ENCODE measurements at regions not wholly inside any gene's neighbourhood (a gene's known extent, or its start where the extent isn't known, plus 50 kb on each side); places are given as distances from the start of the nearest gene placed in this dataset.
"Not testable (repeated sequence)": the region's sequence is repeated elsewhere in the genome, so short reads cannot be mapped to it uniquely, and the experiment has no call there.

DNA sequence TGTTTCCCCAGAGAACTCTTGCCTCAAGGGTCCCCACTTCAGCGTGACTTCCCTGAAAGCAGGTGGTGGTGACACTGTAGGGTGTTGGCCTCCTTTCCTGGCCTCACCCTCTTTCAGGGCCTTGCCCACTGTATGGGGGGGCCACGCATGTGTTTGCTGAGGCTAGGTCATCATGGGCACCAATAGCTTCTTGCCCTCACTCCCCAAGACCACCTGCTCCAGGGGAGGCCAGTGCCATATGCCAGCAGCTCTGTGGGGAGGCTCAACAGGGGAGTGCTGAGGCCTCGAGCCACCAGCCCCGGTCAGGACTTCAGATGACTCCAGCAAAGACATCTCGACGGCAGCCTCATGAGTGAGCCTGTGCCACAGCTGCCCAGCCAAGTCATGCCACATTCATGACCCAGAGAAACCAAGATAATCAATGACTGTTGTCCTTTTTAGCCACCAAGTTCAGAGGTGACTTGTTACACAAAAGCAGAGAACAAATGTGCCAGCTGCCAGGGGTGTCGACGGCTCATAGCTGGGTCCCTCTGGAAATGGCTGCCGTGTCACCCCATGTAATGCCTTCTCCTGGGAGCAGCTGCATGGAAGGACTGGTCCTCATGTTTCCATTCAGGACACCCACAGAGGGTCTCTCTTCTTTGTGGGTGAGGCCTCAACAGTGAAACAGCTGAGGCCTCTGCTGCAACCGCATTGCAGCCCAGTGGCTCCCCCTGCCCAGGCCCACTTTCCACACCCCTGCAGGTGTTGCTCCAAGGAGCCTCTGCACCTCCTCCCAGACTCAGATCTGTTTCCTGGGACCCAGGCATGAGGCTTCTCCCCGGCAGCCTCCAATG is 162.2 kb downstream of the LAT start:
- H3K4me2 ChIP-seq (ENCODE audit: insufficient read depth, low read length); H2AFZ ChIP-seq (ENCODE audit: low read depth, low read length); H3K36me3 ChIP-seq (ENCODE audit: control insufficient read depth, insufficient read depth, low read length); intact Hi-C loops (cut with micrococcal nuclease); POLR2A ChIA-PET; FAIRE-seq; H3K79me2 ChIP-seq (ENCODE audit: control insufficient read depth, insufficient read depth, low read length); CTCF ChIA-PET (ENCODE audit: low intra/inter-chr PET ratio); in situ Hi-C loops (cut with MboI); H4K20me1 ChIP-seq (replicated peaks; ENCODE audit: control insufficient read depth, insufficient read depth, low read length); ATAC-seq; H3K4me3 ChIP-seq; H3K9ac ChIP-seq (ENCODE audit: insufficient read depth in 1 of 2, low read depth in 2 of 2, low read length in 2 of 2); H3K27ac ChIP-seq (ENCODE audit: extremely low read depth, low read depth, low read length); BruUV-seq (replicated peaks); H3K9me3 ChIP-seq (replicated peaks; ENCODE audit: control insufficient read depth, insufficient read depth, low read depth, low read length); H3K27me3 ChIP-seq (ENCODE audit: control insufficient read depth in 2 of 2, insufficient read depth in 2 of 2, low read length in 2 of 2); DNase-seq (ENCODE audit: extremely low read depth in 1 of 4, low spot score in 3 of 4); H3K9me1 ChIP-seq (ENCODE audit: control insufficient read depth, insufficient read depth, low read length): not testable (repeated sequence)
- peaks cover 0 to 23% of the 10 kb centered on the region in 2 experiments; a peak in 3 of 5 replicates for H3K4me1 ChIP-seq (replicated peaks in 1 of 2; ENCODE audit: control insufficient read depth in 2 of 2, insufficient read depth in 2 of 2, low read length in 2 of 2)
- 39% methylated on average over 9 of the region's 11 CpGs for WGBS (ENCODE audit: insufficient coverage, low coverage, missing lambda C conversion rate)

DNA sequence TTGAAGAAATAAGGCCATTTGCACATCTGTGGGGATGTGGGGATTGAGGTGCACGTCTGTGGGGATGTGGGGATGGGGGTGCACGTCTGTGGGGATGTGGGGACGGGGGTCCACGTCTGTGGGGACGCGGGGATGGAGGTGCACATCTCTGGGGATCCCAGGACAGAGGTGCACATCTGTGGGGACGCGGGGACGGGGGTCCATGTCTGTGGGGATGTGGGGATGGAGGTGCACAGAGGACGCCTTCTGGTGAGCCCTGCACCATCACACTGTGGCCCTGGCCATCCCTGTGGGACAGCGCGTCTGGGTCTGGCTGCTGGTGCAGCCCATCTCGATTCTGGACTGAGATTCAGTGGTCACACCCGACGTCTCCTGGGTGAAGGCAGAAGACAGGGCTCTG is 161.4 kb downstream of the LAT start:
- in situ Hi-C loops (cut with MboI) = no loop called here
- no TSS peak for BruUV-seq (replicated peaks)
- TF ChIP-seq ZNF644 (tag; IDR thresholded peaks at IDR 0.05; ENCODE audit: low read depth) (no peak), BDP1 (IDR thresholded peaks at IDR 0.05; ENCODE audit: insufficient read depth, insufficient read length) (no peak), CREBBP (IDR thresholded peaks at IDR 0.05; ENCODE audit: low read depth, low read length) (no peak), ERF (CRISPR knock-in tag; IDR thresholded peaks at IDR 0.05) (no peak), ZNF586 (CRISPR knock-in tag; conservative IDR thresholded peaks at IDR 0.05) (no peak), STAT5A (IDR thresholded peaks at IDR 0.05; ENCODE audit: borderline replicate concordance, low read length) (no peak), E2F3 (CRISPR knock-in tag; IDR thresholded peaks at IDR 0.05) (no peak), TRIM24 (IDR thresholded peaks at IDR 0.05) (no peak), CBFA2T3 (IDR thresholded peaks at IDR 0.05) (no peak), ZNF143 (CRISPR knock-in tag; IDR thresholded peaks at IDR 0.05) (no peak), ZNF778 (CRISPR knock-in tag; IDR thresholded peaks at IDR 0.05) (no peak)
- TF ChIP-seq, protein P1, sequence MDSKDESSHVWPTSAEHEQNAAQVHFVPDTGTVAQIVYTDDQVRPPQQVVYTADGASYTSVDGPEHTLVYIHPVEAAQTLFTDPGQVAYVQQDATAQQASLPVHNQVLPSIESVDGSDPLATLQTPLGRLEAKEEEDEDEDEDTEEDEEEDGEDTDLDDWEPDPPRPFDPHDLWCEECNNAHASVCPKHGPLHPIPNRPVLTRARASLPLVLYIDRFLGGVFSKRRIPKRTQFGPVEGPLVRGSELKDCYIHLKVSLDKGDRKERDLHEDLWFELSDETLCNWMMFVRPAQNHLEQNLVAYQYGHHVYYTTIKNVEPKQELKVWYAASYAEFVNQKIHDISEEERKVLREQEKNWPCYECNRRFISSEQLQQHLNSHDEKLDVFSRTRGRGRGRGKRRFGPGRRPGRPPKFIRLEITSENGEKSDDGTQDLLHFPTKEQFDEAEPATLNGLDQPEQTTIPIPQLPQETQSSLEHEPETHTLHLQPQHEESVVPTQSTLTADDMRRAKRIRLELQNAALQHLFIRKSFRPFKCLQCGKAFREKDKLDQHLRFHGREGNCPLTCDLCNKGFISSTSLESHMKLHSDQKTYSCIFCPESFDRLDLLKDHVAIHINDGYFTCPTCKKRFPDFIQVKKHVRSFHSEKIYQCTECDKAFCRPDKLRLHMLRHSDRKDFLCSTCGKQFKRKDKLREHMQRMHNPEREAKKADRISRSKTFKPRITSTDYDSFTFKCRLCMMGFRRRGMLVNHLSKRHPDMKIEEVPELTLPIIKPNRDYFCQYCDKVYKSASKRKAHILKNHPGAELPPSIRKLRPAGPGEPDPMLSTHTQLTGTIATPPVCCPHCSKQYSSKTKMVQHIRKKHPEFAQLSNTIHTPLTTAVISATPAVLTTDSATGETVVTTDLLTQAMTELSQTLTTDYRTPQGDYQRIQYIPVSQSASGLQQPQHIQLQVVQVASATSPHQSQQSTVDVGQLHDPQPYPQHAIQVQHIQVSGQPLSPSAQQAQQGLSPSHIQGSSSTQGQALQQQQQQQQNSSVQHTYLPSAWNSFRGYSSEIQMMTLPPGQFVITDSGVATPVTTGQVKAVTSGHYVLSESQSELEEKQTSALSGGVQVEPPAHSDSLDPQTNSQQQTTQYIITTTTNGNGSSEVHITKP (IDR thresholded peaks at IDR 0.05; ENCODE audit: partially characterized antibody) = no peak

More for the DNA sequence above, 161.4 kb downstream of the LAT start:
- Histone ChIP-seq H2AFZ (ENCODE audit: low read depth, low read length) (no peak overlapping the region), H3K9me1 (ENCODE audit: control insufficient read depth, insufficient read depth, low read length) (no peaks in the 10 kb centered on the region), H3K4me1 (replicated peaks in 1 of 2; ENCODE audit: control insufficient read depth in 2 of 2, insufficient read depth in 2 of 2, low read length in 2 of 2) (peaks cover 0 to 18% of the 10 kb centered on the region in 2 experiments; a peak in 3 of 5 replicates), H3K27me3 (ENCODE audit: control insufficient read depth in 2 of 2, insufficient read depth in 2 of 2, low read length in 2 of 2) (no peaks in the 10 kb centered on the region), H3K79me2 (ENCODE audit: control insufficient read depth, insufficient read depth, low read length) (no peaks in the 10 kb centered on the region), H3K36me3 (ENCODE audit: control insufficient read depth, insufficient read depth, low read length) (no peaks in the 10 kb centered on the region), H3K9me3 (replicated peaks; ENCODE audit: control insufficient read depth, insufficient read depth, low read depth, low read length) (no peaks in the 10 kb centered on the region), H3K4me2 (ENCODE audit: insufficient read depth, low read length) (no peak overlapping the region), H4K20me1 (replicated peaks; ENCODE audit: control insufficient read depth, insufficient read depth, low read length) (no peaks in the 10 kb centered on the region), H3K4me3 (no peak overlapping the region), H3K9ac (ENCODE audit: insufficient read depth in 1 of 2, low read depth in 2 of 2, low read length in 2 of 2) (no peak overlapping the region), H3K27ac (ENCODE audit: extremely low read depth, low read depth, low read length) (no peak overlapping the region)
- POLR2A ChIA-PET = no interaction called here
- no peak for ATAC-seq
- 16% methylated on average over 6 of the region's 15 CpGs for WGBS (ENCODE audit: insufficient coverage, low coverage, missing lambda C conversion rate)
- FAIRE-seq = no peak
- CTCF ChIA-PET (ENCODE audit: low intra/inter-chr PET ratio) = no interaction called here
- intact Hi-C loops (cut with micrococcal nuclease) = no loop called here
- DNase-seq (ENCODE audit: extremely low read depth in 1 of 4, low spot score in 3 of 4) = no peak

Data from K562 (cell line).